HUES6 (cell line): ENCODE measurements at regions not wholly inside any gene's neighbourhood (a gene's known extent, or its start where the extent isn't known, plus 50 kb on each side); places are given as distances from the start of the nearest gene placed in this dataset.
"Not testable (repeated sequence)": the region's sequence is repeated elsewhere in the genome, so short reads cannot be mapped to it uniquely, and the experiment has no call there.

Experiments
- H3K27ac ChIP-seq: 2 replicates; pipeline ENCODE4 v1.7.0; 2013; ENCODE audit warnings: low read depth, mild to moderate bottlenecking, low read length, inconsistent platforms
- H3K27me3 ChIP-seq: 2 replicates; pipeline ENCODE4 v1.6.1; 2013; ENCODE audit warnings: low read length; ENCODE audit not compliant: control insufficient read depth, insufficient read depth
- H3K36me3 ChIP-seq: 2 replicates; pipeline ENCODE4 v1.6.1; 2013; ENCODE audit warnings: low read length; ENCODE audit not compliant: control insufficient read depth, insufficient read depth
- H3K4me1 ChIP-seq: 2 replicates; pipeline ENCODE4 v1.6.1; 2013; ENCODE audit warnings: low read length; ENCODE audit not compliant: control insufficient read depth, insufficient read depth
- H3K4me3 ChIP-seq: 2 replicates; pipeline ENCODE4 v1.5.1; 2013; ENCODE audit warnings: low read depth, low read length
- H3K9ac ChIP-seq: one replicate; pipeline ENCODE4 v1.6.1; 2013; ENCODE audit warnings: mild to moderate bottlenecking, low read length
- H3K9me3 ChIP-seq: 2 replicates; pipeline ENCODE4 v1.6.1; 2013; ENCODE audit warnings: low read depth, low read length; ENCODE audit not compliant: control insufficient read depth, insufficient read depth

GRCh38 chr14:43313719-43314118, 1193.4 kb downstream of the FSCB start:
- H3K4me3 ChIP-seq: no peak overlapping the region
- H3K4me1 ChIP-seq: no peaks in the 10 kb centered on the region
- no peak overlapping the region for H3K9ac ChIP-seq
- H3K27me3 ChIP-seq: no peaks in the 10 kb centered on the region
- no peaks in the 10 kb centered on the region for H3K36me3 ChIP-seq
- H3K9me3 ChIP-seq: no peaks in the 10 kb centered on the region
- no peak overlapping the region for H3K27ac ChIP-seq

GRCh38 chr14:43308421-43309110, 1198.5 kb downstream of the FSCB start:
- Histone ChIP-seq H3K27me3 (no peaks in the 10 kb centered on the region), H3K4me3 (no peak overlapping the region), H3K9ac (no peak overlapping the region), H3K27ac (no peak overlapping the region), H3K4me1 (no peaks in the 10 kb centered on the region), H3K36me3 (no peaks in the 10 kb centered on the region), H3K9me3 (no peaks in the 10 kb centered on the region)

GRCh38 chr14:43307836-43308235, 1199.2 kb downstream of the FSCB start:
- Histone ChIP-seq H3K4me3 (no peak overlapping the region), H3K27me3 (no peaks in the 10 kb centered on the region), H3K36me3 (no peaks in the 10 kb centered on the region), H3K9me3 (no peaks in the 10 kb centered on the region), H3K9ac (no peak overlapping the region), H3K4me1 (no peaks in the 10 kb centered on the region), H3K27ac (no peak overlapping the region)

- Histone ChIP-seq H3K9me3 (no peaks in the 10 kb centered on the region), H3K27me3 (no peaks in the 10 kb centered on the region), H3K27ac (no peak overlapping the region), H3K9ac (no peak overlapping the region), H3K36me3 (no peaks in the 10 kb centered on the region), H3K4me3 (no peak overlapping the region), H3K4me1 (no peaks in the 10 kb centered on the region)
These were observed 1201.0 kb downstream of the FSCB start for GRCh38 chr14:43306053-43306452.

GRCh38 chr14:43297794-43298193, 1209.3 kb downstream of the FSCB start:
- no peaks in the 10 kb centered on the region for H3K9me3 ChIP-seq
- no peaks in the 10 kb centered on the region for H3K4me1 ChIP-seq
- H3K27ac ChIP-seq: no peak overlapping the region

GRCh38 chr14:43296061-43296460, 1211.0 kb downstream of the FSCB start:
- H3K9ac ChIP-seq, H3K4me1 ChIP-seq, H3K36me3 ChIP-seq, H3K27ac ChIP-seq, H3K4me3 ChIP-seq, H3K27me3 ChIP-seq, H3K9me3 ChIP-seq: not testable (repeated sequence)

More at GRCh38 chr14:43297794-43298193, 1209.3 kb downstream of the FSCB start:
- Histone ChIP-seq H3K27me3 (no peaks in the 10 kb centered on the region), H3K9ac (no peak overlapping the region), H3K4me3 (no peak overlapping the region), H3K36me3 (no peaks in the 10 kb centered on the region)

GRCh38 chr14:43285575-43285974, 1221.5 kb downstream of the FSCB start:
- H3K4me3 ChIP-seq: no peak overlapping the region
- H3K9me3 ChIP-seq: no peaks in the 10 kb centered on the region
- H3K9ac ChIP-seq: no peak overlapping the region
- no peak overlapping the region for H3K27ac ChIP-seq
- H3K36me3 ChIP-seq: no peaks in the 10 kb centered on the region
- no peaks in the 10 kb centered on the region for H3K4me1 ChIP-seq
- H3K27me3 ChIP-seq: no peaks in the 10 kb centered on the region

- Histone ChIP-seq H3K9me3 (no peaks in the 10 kb centered on the region), H3K27me3 (no peaks in the 10 kb centered on the region), H3K36me3 (no peaks in the 10 kb centered on the region), H3K4me3 (no peak overlapping the region), H3K27ac (no peak overlapping the region), H3K4me1 (no peaks in the 10 kb centered on the region), H3K9ac (no peak overlapping the region)
These were observed 1247.0 kb downstream of the FSCB start for GRCh38 chr14:43260056-43260455.

GRCh38 chr14:43258396-43258795, 1248.7 kb downstream of the FSCB start:
- no peak overlapping the region for H3K9ac ChIP-seq
- no peak overlapping the region for H3K27ac ChIP-seq
- H3K4me1 ChIP-seq: no peaks in the 10 kb centered on the region
- no peaks in the 10 kb centered on the region for H3K36me3 ChIP-seq
- H3K9me3 ChIP-seq: no peaks in the 10 kb centered on the region
- H3K27me3 ChIP-seq: no peaks in the 10 kb centered on the region
- no peak overlapping the region for H3K4me3 ChIP-seq

GRCh38 chr14:43256996-43257395, 1250.1 kb downstream of the FSCB start:
- H3K9me3 ChIP-seq, H3K27me3 ChIP-seq, H3K4me3 ChIP-seq, H3K27ac ChIP-seq, H3K4me1 ChIP-seq, H3K9ac ChIP-seq, H3K36me3 ChIP-seq: not testable (repeated sequence)

GRCh38 chr14:43252866-43253265, 1254.2 kb downstream of the FSCB start:
- no peak overlapping the region for H3K4me3 ChIP-seq
- H3K36me3 ChIP-seq: no peaks in the 10 kb centered on the region
- H3K27me3 ChIP-seq: no peaks in the 10 kb centered on the region
- no peak overlapping the region for H3K27ac ChIP-seq
- no peaks in the 10 kb centered on the region for H3K4me1 ChIP-seq
- H3K9me3 ChIP-seq: no peaks in the 10 kb centered on the region
- H3K9ac ChIP-seq: no peak overlapping the region

GRCh38 chr14:43249591-43249990, 1257.5 kb downstream of the FSCB start:
- Histone ChIP-seq H3K9ac (no peak overlapping the region), H3K4me1 (no peaks in the 10 kb centered on the region), H3K27me3 (no peaks in the 10 kb centered on the region), H3K36me3 (no peaks in the 10 kb centered on the region), H3K27ac (no peak overlapping the region), H3K4me3 (no peak overlapping the region), H3K9me3 (no peaks in the 10 kb centered on the region)
